ENCODE measurements at regions not wholly inside any gene's neighbourhood (a gene's known extent, or its start where the extent isn't known, plus 50 kb on each side); places are given as distances from the start of the nearest gene placed in this dataset.

DNA sequence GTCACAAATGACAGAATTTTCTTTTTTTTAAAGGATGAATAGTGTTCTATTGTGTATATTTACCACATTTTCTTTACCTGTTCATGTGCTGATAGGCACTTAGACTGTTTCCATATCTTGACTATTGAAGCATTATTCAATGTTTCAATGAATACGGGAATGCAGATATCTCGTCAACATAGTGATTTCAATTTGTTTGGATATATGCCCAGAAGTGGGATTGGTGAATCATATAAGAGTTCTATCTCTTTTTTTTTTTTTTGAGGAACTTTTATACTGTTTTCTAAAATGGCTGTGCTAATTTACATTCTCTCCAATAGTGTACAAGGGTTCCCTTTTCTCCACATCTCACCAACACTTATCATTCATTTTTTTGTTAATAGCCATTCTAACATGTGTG is 97.9 kb upstream of the FAR2 start:
- H3K4me3 Mint-ChIP-seq, result no peak overlapping the region
- intact Hi-C loops (cut with micrococcal nuclease), result no loop called here
- CTCF ChIA-PET, result no interaction called here

DNA sequence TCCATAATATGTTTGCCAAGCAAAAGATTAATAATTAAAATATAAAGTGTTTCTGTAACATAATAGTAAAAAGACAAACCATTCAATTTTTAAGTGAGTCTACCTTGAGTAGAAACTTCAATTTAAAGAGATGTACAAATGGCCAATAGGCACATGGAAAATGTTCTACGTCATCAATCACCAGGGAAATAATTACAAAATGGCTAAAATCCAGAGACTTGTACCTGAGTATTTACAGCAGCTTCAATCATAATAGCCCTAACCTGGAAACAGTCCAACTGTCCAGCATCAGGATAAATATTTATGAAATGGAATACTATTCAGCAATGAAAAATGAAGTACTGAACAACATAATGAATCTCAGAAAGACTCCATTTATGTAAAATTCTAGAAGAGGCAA is 95.5 kb upstream of the FAR2 start:
- H3K27ac Mint-ChIP-seq, result no peak overlapping the region
- H3K9me3 Mint-ChIP-seq, result peaks cover 2% of the 10 kb centered on the region
- peaks cover 5% of the 10 kb centered on the region for H3K27me3 Mint-ChIP-seq
- H3K4me1 Mint-ChIP-seq (ENCODE audit: low read depth), result no peaks in the 10 kb centered on the region
- ATAC-seq (no peak), DNase-seq (no peak)
- POLR2A ChIA-PET, result no interaction called here
- no peak overlapping the region for H3K4me3 Mint-ChIP-seq
- intact Hi-C loops (cut with micrococcal nuclease), result no loop called here
- no peaks in the 10 kb centered on the region for H3K36me3 Mint-ChIP-seq (ENCODE audit: low read depth)
- TF ChIP-seq, protein P1, sequence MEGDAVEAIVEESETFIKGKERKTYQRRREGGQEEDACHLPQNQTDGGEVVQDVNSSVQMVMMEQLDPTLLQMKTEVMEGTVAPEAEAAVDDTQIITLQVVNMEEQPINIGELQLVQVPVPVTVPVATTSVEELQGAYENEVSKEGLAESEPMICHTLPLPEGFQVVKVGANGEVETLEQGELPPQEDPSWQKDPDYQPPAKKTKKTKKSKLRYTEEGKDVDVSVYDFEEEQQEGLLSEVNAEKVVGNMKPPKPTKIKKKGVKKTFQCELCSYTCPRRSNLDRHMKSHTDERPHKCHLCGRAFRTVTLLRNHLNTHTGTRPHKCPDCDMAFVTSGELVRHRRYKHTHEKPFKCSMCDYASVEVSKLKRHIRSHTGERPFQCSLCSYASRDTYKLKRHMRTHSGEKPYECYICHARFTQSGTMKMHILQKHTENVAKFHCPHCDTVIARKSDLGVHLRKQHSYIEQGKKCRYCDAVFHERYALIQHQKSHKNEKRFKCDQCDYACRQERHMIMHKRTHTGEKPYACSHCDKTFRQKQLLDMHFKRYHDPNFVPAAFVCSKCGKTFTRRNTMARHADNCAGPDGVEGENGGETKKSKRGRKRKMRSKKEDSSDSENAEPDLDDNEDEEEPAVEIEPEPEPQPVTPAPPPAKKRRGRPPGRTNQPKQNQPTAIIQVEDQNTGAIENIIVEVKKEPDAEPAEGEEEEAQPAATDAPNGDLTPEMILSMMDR (IDR thresholded peaks at IDR 0.05), result no peak
- CTCF ChIA-PET, result no interaction called here

More for the DNA sequence above, 97.9 kb upstream of the FAR2 start:
- DNase-seq, result no peak
- Mint-ChIP-seq H3K36me3 (ENCODE audit: low read depth) (no peaks in the 10 kb centered on the region), H3K4me1 (ENCODE audit: low read depth) (no peaks in the 10 kb centered on the region), H3K27me3 (peaks cover 2% of the 10 kb centered on the region), H3K9me3 (peaks cover 2% of the 10 kb centered on the region), H3K27ac (no peak overlapping the region)
- TF ChIP-seq, protein P1 (IDR thresholded peaks at IDR 0.05), result no peak
- no peak for ATAC-seq
- POLR2A ChIA-PET, result no interaction called here

DNA sequence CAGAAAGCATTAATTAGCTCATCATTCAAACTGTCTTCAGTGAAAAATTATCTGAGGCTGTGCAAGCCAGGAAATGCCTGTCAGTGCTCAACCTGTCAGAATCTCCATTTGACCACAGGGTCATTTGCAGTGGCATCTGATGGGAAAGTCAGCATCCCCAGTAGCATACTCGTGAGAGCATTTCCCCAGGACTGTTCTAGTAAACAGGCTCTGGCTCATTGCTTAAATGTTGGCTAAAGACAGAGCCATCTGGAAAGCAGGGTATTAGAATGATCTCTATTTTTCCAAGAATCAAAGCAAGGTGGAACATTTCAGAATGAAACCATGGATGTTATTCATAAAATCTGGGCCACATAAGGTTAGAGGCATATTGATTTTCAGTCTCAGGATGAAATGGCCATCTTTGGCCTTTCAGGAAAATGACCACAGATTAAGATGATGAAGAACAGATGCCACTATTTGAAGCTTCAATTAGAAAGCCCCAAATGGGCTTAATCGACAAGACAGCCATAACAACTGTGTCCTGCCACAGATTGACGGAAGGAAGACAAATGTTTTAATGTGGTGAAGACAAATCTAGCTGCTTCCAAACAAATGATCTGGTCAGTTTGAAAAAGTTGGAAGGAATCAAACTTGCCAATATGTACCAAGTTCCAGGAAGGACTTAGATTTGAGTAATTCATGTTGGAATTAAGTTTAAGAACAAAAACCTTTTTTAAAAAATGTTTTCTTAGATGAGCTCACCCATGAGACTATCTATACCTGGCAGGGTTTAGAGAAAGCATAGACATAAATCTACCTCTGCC is 94.0 kb upstream of the FAR2 start:
- ATAC-seq (no peak), DNase-seq (no peak)
- TF ChIP-seq, protein P1 (IDR thresholded peaks at IDR 0.05), result no peak
- H3K36me3 Mint-ChIP-seq (ENCODE audit: low read depth), result no peaks in the 10 kb centered on the region
- no peaks in the 10 kb centered on the region for H3K4me1 Mint-ChIP-seq (ENCODE audit: low read depth)
- no peak overlapping the region for H3K27ac Mint-ChIP-seq
- intact Hi-C loops (cut with micrococcal nuclease), result no loop called here
- H3K9me3 Mint-ChIP-seq, result peaks cover 2% of the 10 kb centered on the region
- H3K4me3 Mint-ChIP-seq, result no peak overlapping the region
- ChIA-PET CTCF (interaction anchor here (1.2 kb wide), 1 partner anchor 19 kb away, joined by 4 read pairs; no protein-coding TSS in a partner anchor), POLR2A (no interaction called here)
- peaks cover 7% of the 10 kb centered on the region for H3K27me3 Mint-ChIP-seq

DNA sequence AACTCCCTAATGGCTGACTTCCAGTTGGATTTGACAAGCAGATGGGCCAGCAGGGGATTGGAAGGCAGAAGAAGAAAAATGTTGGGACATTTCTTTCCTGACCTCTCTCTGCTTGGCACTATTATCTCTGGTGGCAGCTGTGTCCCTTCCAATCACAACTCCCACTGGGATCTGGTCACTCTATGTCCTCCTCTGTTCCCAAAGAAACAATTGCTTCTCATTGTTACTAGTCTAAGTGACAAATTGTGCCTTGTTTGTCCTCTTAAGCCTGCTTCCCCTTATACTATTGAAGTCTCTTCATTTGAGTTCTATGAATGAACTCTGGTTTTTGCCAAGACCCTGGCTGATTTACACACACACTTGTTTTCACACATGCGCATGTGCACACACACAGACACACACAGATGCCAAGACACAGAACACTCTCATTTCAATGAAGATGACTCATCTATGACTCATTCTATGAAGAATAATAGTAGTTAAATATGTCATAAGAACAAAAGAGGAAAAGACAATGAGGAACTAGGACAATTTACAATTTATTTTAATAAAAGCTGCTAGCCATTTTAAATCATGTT is 83.0 kb upstream of the FAR2 start:
- Mint-ChIP-seq H3K27me3 (peaks cover 18% of the 10 kb centered on the region), H3K9me3 (no peaks in the 10 kb centered on the region), H3K36me3 (ENCODE audit: low read depth) (no peaks in the 10 kb centered on the region), H3K27ac (no peak overlapping the region), H3K4me1 (ENCODE audit: low read depth) (peaks cover 2% of the 10 kb centered on the region), H3K4me3 (no peak overlapping the region)
- CTCF ChIA-PET, result no interaction called here
- ATAC-seq (peak; percentile 47), DNase-seq (peak; percentile 46)
- POLR2A ChIA-PET, result no interaction called here
- TF ChIP-seq, protein P1 (IDR thresholded peaks at IDR 0.05), result no peak
- intact Hi-C loops (cut with micrococcal nuclease), result no loop called here

DNA sequence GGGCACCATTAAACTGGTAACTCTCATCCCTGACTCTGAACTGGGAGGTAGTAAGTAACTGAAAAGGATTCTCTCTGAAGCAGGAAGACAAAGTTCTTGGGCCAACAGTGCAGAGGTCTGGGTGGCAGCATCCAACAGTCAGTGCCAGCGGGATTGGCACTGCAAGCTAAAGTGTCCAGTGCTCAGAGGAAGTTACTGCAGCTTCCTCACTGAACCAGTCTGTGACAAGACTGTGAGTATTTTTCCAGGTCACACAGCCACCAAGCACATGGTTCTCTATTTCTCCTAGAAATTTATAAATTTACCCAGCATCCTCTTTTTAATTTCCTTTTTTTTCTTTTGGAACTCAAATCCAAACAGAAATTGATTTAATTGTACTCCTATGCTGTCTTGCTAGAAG is 81.6 kb upstream of the FAR2 start:
- H3K27me3 Mint-ChIP-seq, result peaks cover 18% of the 10 kb centered on the region
- TF ChIP-seq, protein P1 (IDR thresholded peaks at IDR 0.05), result no peak
- no peak for DNase-seq
- no peaks in the 10 kb centered on the region for H3K36me3 Mint-ChIP-seq (ENCODE audit: low read depth)
- no peak for ATAC-seq
- CTCF ChIA-PET, result no interaction called here
- intact Hi-C loops (cut with micrococcal nuclease), result no loop called here
- H3K9me3 Mint-ChIP-seq, result no peaks in the 10 kb centered on the region
- peaks cover 2% of the 10 kb centered on the region for H3K4me1 Mint-ChIP-seq (ENCODE audit: low read depth)
- H3K4me3 Mint-ChIP-seq, result no peak overlapping the region
- POLR2A ChIA-PET, result no interaction called here
- no peak overlapping the region for H3K27ac Mint-ChIP-seq

Data from activated CD8-positive, alpha-beta T cell treated with anti-CD3 and anti-CD28 coated beads for 36 hours (primary cell).